ENCODE measurements at regions not wholly inside any gene's neighbourhood (a gene's known extent, or its start where the extent isn't known, plus 50 kb on each side); places are given as distances from the start of the nearest gene placed in this dataset.

DNA sequence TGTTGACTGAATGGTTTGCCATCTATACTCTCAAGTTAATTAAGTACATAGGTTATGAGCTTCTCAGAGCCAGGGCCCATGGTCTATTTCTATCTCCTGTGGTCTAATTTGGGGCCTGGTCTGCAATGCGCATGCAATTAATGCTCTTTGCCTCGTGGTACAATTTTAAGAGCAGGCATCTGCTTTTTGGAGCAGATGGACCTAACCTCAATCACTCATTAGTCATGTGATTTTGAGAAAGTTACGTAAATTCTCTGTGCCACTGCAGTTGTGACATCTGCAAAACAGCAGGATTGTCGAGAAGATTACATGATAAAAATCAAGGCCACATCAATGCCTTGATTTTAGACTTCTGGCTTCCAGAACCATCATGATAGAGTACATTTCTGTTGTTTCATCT lies 543.7 kb upstream of the ADAMTS9 start:
- DNase-seq (ENCODE audit: low read depth) = no peak

DNA sequence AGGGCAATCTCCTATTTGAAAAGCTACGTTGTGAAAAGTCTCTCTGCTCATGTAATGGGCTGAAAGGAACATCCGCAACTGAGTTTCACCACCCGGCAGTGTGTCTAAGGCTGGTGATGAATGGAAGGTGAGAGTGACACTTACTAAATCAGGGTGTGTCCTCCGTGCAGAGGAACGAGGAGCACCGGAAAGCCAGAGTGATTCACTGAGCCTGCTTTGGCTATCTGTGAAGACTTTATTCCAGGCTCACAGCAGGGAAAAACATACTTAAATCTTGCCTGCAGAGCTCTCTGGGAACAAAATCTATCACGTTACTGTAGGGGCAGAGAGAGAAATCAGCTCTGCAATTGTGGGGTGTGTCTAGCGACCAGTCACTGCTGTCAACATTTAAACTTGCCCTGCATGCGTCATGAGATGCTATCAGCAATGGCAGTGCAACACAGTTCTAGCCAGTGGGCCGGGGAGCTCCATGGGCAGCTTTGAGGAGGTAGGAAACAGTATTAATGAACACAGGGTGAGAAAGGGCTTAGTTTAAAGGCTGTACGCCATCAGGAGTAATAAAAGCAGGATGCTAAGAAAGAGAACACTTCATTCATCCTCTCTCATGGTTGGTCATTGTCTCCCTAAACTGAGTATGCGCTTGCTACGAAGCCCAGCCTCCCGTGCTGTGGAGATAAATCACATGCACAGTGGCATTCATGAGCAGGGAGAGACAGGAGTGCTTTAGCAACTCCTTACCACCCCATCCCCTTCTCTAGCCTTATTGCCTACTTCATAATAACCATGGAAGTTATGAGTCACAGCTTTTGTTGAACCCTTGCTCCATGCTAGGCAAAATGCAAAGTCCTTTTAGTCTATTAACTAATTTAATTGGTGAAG lies 542.7 kb upstream of the ADAMTS9 start:
- DNase-seq (ENCODE audit: low read depth) = no peak

GRCh38 chr3:65226287-65226686 lies 538.5 kb upstream of the ADAMTS9 start:
- DNase-seq (ENCODE audit: low read depth) = no peak

GRCh38 chr3:65210026-65210814 lies 522.4 kb upstream of the ADAMTS9 start:
- no peak for DNase-seq (ENCODE audit: low read depth)

DNA sequence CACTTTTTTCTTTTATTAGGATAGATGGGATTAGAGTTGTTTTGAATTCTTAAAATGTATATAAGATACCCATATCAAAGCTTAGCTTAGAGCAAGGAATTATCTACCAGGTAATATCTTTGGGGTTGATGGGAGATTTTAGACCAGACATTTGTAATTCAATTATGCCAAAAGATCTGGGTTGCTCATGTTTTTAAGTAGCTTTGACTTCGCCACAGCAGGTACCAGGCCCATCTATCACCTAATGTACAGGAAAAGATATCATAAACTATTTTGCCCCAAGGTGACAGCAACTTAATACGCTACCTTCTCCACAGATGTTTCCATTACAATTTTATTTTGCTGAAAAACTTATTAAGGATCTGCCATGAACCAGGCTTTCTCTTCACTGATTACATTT lies 514.6 kb upstream of the ADAMTS9 start:
- DNase-seq (ENCODE audit: low read depth) = no peak

DNA sequence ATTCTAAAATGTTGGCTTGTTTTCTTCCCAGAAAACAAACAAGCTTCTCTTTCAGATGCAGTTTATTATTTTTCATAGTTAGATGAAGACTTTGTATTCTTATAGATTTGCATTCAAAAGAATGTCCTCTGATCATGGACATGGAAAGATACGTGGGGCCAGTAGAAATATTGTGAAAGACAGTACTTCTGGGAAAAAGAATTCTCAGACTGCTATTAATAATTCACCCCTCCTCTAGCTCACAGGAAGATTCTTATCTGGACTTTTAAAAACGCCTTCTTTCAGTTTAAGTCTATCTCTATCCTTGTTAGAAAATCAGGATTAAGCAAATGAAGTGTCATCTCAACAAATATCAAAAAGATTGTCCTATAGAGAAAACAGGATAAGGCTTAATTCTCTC lies 514.1 kb upstream of the ADAMTS9 start:
- DNase-seq (ENCODE audit: low read depth) = no peak

DNA sequence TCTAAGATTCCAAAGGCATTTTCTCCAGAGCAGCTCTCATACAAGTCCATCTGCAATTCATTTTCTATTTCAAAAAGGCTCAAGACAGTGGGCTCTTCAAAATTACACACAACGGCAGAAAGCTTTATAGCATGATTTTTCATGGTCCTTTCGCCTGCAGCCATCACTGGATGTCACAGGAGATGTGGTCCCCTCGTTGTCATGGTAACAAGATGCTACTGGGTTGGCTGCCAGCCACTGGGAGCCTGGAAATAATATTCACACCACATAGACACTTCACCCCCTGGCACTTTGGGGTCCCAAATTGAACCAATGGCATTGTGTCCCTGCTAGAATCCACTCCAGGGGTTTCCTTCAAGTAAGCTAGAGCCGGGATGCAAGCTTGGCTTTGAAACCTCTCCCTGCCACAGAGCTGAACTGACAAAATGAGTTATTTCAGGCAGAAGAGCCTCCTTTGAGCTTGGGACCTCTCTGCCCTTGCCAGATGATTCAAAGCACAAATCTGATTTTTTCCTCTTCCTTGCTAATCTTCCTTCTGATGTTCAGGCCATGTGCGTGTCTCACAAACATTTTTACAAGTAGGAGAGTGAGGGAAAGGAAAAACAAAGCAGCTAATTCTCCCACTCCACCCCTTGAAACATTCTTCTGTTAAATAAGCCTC lies 512.6 kb upstream of the ADAMTS9 start:
- no peak for DNase-seq (ENCODE audit: low read depth)

GRCh38 chr3:65196663-65197062 lies 508.9 kb upstream of the ADAMTS9 start:
- no peak for DNase-seq (ENCODE audit: low read depth)

DNA sequence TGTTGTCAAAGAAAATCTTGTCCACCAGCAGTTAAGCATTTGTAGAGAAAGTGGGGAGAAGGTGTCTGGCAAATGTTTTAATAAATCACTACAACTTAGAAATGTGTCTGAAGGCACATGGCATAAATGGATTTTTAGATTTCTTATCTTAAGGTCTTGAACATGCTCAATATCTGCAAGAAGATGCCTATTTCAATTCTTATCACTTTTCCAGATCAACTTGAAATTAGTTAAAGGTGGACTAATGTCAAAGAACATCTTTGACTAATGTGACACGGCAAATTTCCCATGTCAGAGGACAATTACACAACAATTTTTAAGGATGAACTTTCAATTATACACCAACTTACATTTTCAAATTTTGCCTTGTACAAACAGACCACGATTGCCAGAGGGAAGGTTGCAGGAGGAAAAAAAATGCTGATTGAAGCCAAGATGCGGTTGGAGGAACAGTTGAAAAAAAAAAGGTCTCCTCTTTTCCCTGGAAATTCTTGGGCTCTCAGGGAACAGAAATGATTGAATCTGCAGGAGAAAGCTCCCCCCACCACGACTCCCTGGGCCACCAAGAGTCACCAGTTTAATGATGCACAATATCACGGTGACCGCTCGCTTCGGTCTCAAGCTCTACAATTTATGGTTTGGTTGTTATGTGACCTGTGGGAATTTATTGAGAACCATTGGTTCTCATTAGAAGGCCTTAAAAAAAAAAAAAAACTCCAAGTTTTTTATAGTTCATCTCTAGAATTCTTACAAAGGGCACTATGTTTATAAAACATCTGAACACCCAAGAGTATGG lies 507.6 kb upstream of the ADAMTS9 start:
- no peak for DNase-seq (ENCODE audit: low read depth)

GRCh38 chr3:65194744-65195143 lies 506.9 kb upstream of the ADAMTS9 start:
- DNase-seq (ENCODE audit: low read depth) = no peak

DNA sequence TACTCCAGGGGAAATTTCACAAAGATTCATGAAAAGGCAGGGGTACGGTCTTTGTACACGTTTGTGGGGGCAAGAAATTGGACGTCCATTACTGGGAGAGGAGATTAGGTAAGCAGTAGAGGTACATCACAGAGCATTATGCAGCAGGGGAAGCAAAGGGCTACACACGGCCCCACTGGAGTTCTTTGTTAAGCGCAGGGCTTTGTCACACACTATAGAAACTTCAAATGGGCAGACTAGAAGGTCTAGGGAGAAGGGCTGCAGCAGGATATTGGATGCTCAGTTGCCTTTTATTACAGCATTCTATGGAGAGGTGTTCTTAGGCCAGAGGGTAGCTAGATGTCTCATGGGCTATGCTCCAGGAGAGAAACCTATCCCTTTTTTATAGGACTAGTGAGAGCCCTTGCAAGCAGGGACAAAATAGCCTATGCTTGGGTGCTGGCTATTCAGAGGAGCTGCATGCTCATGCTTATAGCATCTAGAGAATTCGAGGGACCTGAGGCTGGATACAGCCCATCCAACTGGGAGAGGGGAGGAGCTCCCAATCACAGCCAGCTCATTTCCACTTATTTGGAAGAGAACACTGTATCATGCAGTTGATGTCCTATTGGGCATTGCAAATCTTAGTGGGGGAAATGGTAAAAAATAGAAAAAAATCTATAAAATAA lies 506.4 kb upstream of the ADAMTS9 start:
- DNase-seq (ENCODE audit: low read depth) = no peak

- DNase-seq (ENCODE audit: low read depth) = no peak
Observed at GRCh38 chr3:65193531-65193930, 505.7 kb upstream of the ADAMTS9 start.

DNA sequence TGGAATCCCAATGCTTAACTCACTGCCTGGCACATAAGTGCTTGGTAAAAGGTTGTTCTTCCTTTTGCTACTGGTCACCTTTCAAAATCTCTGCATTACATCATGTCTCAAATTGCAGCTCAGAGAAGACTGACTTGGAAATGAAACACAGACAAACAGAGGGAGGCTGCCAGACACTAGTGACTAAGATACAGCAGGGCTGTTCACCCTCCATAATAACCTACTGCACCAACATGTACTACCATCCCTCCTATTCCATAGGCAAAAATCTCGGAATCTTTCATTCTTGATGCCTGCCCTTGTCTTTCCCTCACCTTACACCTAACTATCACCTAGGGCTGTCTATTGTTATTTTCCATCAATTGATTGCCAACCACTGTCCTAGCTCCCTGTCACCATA lies 502.3 kb upstream of the ADAMTS9 start:
- no peak for DNase-seq (ENCODE audit: low read depth)

- no peak for DNase-seq (ENCODE audit: low read depth)
Observed at GRCh38 chr3:65186268-65186667, 498.5 kb upstream of the ADAMTS9 start.

DNA sequence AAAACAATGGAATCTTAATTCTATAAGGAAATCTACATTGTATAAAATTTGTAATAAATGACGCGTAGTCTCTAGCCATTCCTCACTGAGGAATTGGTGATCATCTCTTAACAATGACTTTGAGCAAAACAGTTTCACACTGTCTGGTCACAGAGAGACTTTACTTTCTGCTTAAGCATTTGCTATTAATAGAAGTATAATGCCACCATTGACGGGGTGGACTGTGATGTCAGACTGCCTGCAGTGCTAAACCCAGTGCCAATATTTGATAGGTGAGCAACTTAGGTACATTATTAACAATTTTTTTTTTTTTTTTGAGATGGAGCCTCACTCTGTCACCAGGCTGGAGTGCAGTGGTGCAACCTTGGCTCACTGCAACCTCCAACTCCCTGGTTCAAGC lies 494.9 kb upstream of the ADAMTS9 start:
- DNase-seq (ENCODE audit: low read depth) = no peak

GRCh38 chr3:65182085-65182484 lies 494.3 kb upstream of the ADAMTS9 start:
- no peak for DNase-seq (ENCODE audit: low read depth)

- DNase-seq (ENCODE audit: low read depth) = no peak
Observed at GRCh38 chr3:65181391-65181871, 493.6 kb upstream of the ADAMTS9 start.

- no peak for DNase-seq (ENCODE audit: low read depth)
Observed at GRCh38 chr3:65178703-65179102, 490.9 kb upstream of the ADAMTS9 start.

DNA sequence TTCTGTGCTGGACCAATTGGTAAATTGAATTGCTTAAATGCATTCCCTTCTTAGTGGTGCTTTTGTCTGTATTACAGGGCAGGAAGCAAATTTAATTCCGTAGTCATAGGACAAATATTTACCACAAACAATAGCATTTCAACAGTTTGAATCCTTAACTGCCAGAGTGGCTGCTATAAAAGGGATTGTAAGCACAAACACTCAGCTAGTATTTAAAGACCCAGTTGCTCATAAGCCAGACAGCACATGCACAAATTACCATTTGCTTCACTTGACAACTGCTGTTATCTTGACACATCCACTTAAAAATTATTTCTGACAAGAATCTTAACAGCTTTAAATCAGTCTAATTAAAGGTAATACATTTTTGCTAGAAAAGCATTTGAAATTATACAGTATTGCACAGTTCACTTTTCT lies 490.2 kb upstream of the ADAMTS9 start:
- no peak for DNase-seq (ENCODE audit: low read depth)

DNA sequence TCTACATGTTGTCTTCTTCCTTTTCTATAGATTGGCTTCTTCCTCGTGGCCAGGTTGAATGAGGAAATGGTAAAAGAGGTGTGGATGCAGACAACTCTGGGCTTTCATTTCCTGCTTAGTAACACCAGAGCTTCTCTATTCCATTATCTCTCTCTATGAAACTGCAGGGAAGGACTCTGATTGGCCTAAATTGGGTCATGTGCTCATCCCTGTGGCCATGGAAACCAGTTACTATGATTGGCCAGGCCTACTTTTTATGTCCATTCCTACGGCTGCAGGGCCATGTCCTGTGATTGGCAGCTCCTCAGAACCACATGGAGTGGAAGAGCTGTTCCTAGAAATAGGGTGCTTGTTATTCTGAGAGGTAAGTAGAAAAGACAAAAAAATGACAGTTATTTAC lies 486.9 kb upstream of the ADAMTS9 start:
- no peak for DNase-seq (ENCODE audit: low read depth)

- no peak for DNase-seq (ENCODE audit: low read depth)
Observed at GRCh38 chr3:65173841-65174240, 486.0 kb upstream of the ADAMTS9 start.
